HEK293 (cell line): ENCODE measurements at regions not wholly inside any gene's neighbourhood (a gene's known extent, or its start where the extent isn't known, plus 50 kb on each side); places are given as distances from the start of the nearest gene placed in this dataset.

Source experiments
- CTCF ChIA-PET: fragments of 350-600 bp; formaldehyde crosslinking; extraction: SDS; loops from one replicate; lab custom pipeline; 2021; ENCODE audit warnings: antibody characterized with exemption; lab: Yijun Ruan, JAX
- POLR2A ChIA-PET: fragments of 300-600 bp; formaldehyde crosslinking; extraction: SDS; loops from one replicate; lab custom pipeline; 2020; ENCODE audit warnings: antibody characterized with exemption, inconsistent platforms; lab: Yijun Ruan, JAX
- H3K27ac ChIP-seq: fragments of 200-500 bp; sonication (Bioruptor generic); 2 replicates; pipeline ENCODE4 v1.5.1; 2014; ENCODE audit warnings: low read depth, low read length, control low read depth, inconsistent platforms; ENCODE audit errors: extremely low read depth
- H3K36me3 ChIP-seq, 2 experiments: fragments of 200-500 bp in 1 of 2; sonication (Bioruptor generic) in 1 of 2; 1 replicate in 1 of 2; 2 replicates in 1 of 2; pipeline ENCODE4 v1.5.1; 2014 to 2017; ENCODE audit warnings: inconsistent platforms in 2 of 2, low read length in 2 of 2; ENCODE audit not compliant: control insufficient read depth in 2 of 2, insufficient read depth in 1 of 2
- H3K4me1 ChIP-seq: fragments of 200-500 bp; sonication (Bioruptor generic); 2 replicates; pipeline ENCODE4 v1.5.1; 2014; ENCODE audit warnings: mild to moderate bottlenecking, low read length, inconsistent platforms; ENCODE audit not compliant: control insufficient read depth, insufficient read depth
- H3K4me3 ChIP-seq: 2 replicates; pipeline ENCODE4 v1.5.1; 2011; ENCODE audit warnings: low read depth, mild to moderate bottlenecking, control low read depth, low read length, moderate library complexity
- H3K9me3 ChIP-seq: fragments of 200-500 bp; sonication (Bioruptor generic); 2 replicates; pipeline ENCODE4 v1.5.1; 2014; ENCODE audit warnings: low read depth, low read length, inconsistent platforms; ENCODE audit not compliant: control insufficient read depth, insufficient read depth
- GLI2 ChIP-seq: fragments of 450-650 bp; formaldehyde crosslinking; IDR thresholded peaks from 2 replicates; pipeline ENCODE4; 2017; ENCODE audit warnings: missing biosample characterization, missing genetic modification characterization, low read depth, borderline replicate concordance
- GLIS1 ChIP-seq: fragments of 450-650 bp; formaldehyde crosslinking; IDR thresholded peaks from 2 replicates; pipeline ENCODE4 v1.5.1; 2016; ENCODE audit warnings: missing biosample characterization, missing genetic modification characterization
- KLF8 ChIP-seq: fragments of 450-650 bp; formaldehyde crosslinking; IDR thresholded peaks from 2 replicates; pipeline ENCODE4 v1.5.1; 2016; ENCODE audit warnings: missing biosample characterization, missing genetic modification characterization
- OSR2 ChIP-seq: fragments of 450-650 bp; formaldehyde crosslinking; IDR thresholded peaks from 2 replicates; pipeline ENCODE4 v1.5.1; 2016; ENCODE audit warnings: missing biosample characterization, missing genetic modification characterization
- SP2 ChIP-seq: fragments of 450-650 bp; formaldehyde crosslinking; IDR thresholded peaks from 2 replicates; pipeline ENCODE4 v1.5.1; 2016; ENCODE audit warnings: missing biosample characterization, missing genetic modification characterization
- SP3 ChIP-seq: fragments of 450-650 bp; formaldehyde crosslinking; IDR thresholded peaks from 2 replicates; pipeline ENCODE4 v1.5.1; 2016; ENCODE audit warnings: missing biosample characterization, missing genetic modification characterization
- ZNF148 ChIP-seq: fragments of 450-650 bp; formaldehyde crosslinking; IDR thresholded peaks from 2 replicates; pipeline ENCODE4 v1.5.0; 2017; ENCODE audit warnings: missing biosample characterization, missing genetic modification characterization, borderline replicate concordance
- ZNF157 ChIP-seq: fragments of 450-650 bp; formaldehyde crosslinking; IDR thresholded peaks from 2 replicates; pipeline ENCODE4 v1.5.1; 2016; ENCODE audit warnings: missing biosample characterization, missing genetic modification characterization
- ZNF18 ChIP-seq: fragments of 450-650 bp; formaldehyde crosslinking; IDR thresholded peaks from 2 replicates; pipeline ENCODE4 v1.5.1; 2016; ENCODE audit warnings: missing biosample characterization, missing genetic modification characterization
- ZNF2 ChIP-seq: fragments of 450-650 bp; formaldehyde crosslinking; IDR thresholded peaks from 2 replicates; pipeline ENCODE4 v1.5.1; 2016; ENCODE audit warnings: missing biosample characterization, missing genetic modification characterization
- ZNF202 ChIP-seq: fragments of 450-650 bp; formaldehyde crosslinking; IDR thresholded peaks from 2 replicates; pipeline ENCODE4 v1.5.1; 2016; ENCODE audit warnings: missing biosample characterization, missing genetic modification characterization, borderline replicate concordance
- ZNF23 ChIP-seq: fragments of 450-650 bp; formaldehyde crosslinking; IDR thresholded peaks from 2 replicates; pipeline ENCODE4 v1.5.1; 2016; ENCODE audit warnings: missing biosample characterization, missing genetic modification characterization, borderline replicate concordance
- ZNF274 ChIP-seq, 2 experiments: fragments of 200-500 bp in 1 of 2; fragments of 450-650 bp in 1 of 2; sonication (Bioruptor generic) in 1 of 2; formaldehyde crosslinking in 1 of 2; IDR thresholded peaks; 2 replicates each; pipeline versions ENCODE4 v1.5.1 to v1.6.1; 2014 to 2016; ENCODE audit warnings: borderline replicate concordance in 1 of 2, inconsistent platforms in 1 of 2, low read length in 1 of 2, missing biosample characterization in 1 of 2, missing genetic modification characterization in 1 of 2
- ZNF366 ChIP-seq: fragments of 450-650 bp; formaldehyde crosslinking; conservative IDR thresholded peaks from 2 replicates; pipeline ENCODE4 v1.5.1; 2016; ENCODE audit warnings: missing biosample characterization, missing genetic modification characterization
- ZNF391 ChIP-seq: fragments of 450-650 bp; formaldehyde crosslinking; IDR thresholded peaks from 2 replicates; pipeline ENCODE4 v1.5.1; 2016; ENCODE audit warnings: low read depth, missing biosample characterization, missing genetic modification characterization, borderline replicate concordance
- ZNF596 ChIP-seq: fragments of 450-650 bp; IDR thresholded peaks from 2 replicates; pipeline ENCODE4 v1.5.0; 2018; ENCODE audit warnings: missing biosample characterization, mild to moderate bottlenecking, missing genetic modification characterization, moderate library complexity
- ZNF600 ChIP-seq: fragments of 450-650 bp; formaldehyde crosslinking; IDR thresholded peaks from 2 replicates; pipeline ENCODE4 v1.5.1; 2016; ENCODE audit warnings: missing biosample characterization, missing genetic modification characterization
- ZNF692 ChIP-seq: fragments of 450-650 bp; formaldehyde crosslinking; IDR thresholded peaks from 2 replicates; pipeline ENCODE4 v1.5.1; 2016; ENCODE audit warnings: missing biosample characterization, missing genetic modification characterization
- ZNF747 ChIP-seq: fragments of 450-650 bp; formaldehyde crosslinking; IDR thresholded peaks from 2 replicates; pipeline ENCODE4 v1.5.1; 2016; ENCODE audit warnings: missing biosample characterization, missing genetic modification characterization
- ZNF777 ChIP-seq: fragments of 450-650 bp; formaldehyde crosslinking; IDR thresholded peaks from 2 replicates; pipeline ENCODE4 v1.5.1; 2017; ENCODE audit warnings: missing biosample characterization, missing genetic modification characterization, borderline replicate concordance
- ZNF843 ChIP-seq: fragments of 450-650 bp; formaldehyde crosslinking; IDR thresholded peaks from 2 replicates; pipeline ENCODE4 v1.5.1; 2016; ENCODE audit warnings: missing biosample characterization, missing genetic modification characterization
- ZSCAN30 ChIP-seq: fragments of 450-650 bp; IDR thresholded peaks from 2 replicates; pipeline ENCODE4 v1.5.1; 2018; ENCODE audit warnings: missing biosample characterization, mild to moderate bottlenecking, missing genetic modification characterization, moderate library complexity
- TF ChIP-seq, protein P1 (sequence below): sonication (generic); formaldehyde crosslinking; IDR thresholded peaks from 2 replicates; pipeline ENCODE4 v1.8.1; 2022; ENCODE audit warnings: mild to moderate bottlenecking, moderate library complexity, missing genetic modification reagents
- TF ChIP-seq, protein P2 (sequence below): fragments of 450-650 bp; formaldehyde crosslinking; IDR thresholded peaks from 2 replicates; pipeline ENCODE4 v1.5.1; 2016; ENCODE audit warnings: missing biosample characterization, missing genetic modification characterization
- TF ChIP-seq, protein P3 (sequence below): fragments of 450-650 bp; formaldehyde crosslinking; IDR thresholded peaks from 2 replicates; pipeline ENCODE4 v1.5.1; 2017; ENCODE audit warnings: missing biosample characterization, missing genetic modification characterization
- TF ChIP-seq, protein P4 (sequence below): fragments of 450-650 bp; formaldehyde crosslinking; IDR thresholded peaks from 2 replicates; pipeline ENCODE4 v1.5.1; 2016; ENCODE audit warnings: missing biosample characterization, missing genetic modification characterization

DNA sequence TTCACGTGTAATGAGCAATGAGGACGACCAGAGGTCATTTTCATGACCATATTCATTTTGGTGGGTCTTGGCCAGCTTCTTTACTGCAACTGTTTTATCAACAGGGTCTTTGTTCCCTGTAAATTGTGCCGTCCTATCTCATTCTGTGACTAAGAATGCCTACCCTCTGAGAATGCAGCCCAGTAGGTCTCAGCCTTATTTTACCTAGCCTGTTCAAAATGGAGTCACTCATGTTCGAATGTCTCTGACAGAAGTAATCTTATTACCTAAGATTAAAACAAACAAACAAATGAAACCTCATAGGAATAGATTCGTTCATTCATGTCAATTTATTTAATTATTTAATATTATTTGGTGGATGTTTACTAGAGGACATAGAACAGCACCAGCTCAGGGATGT lies 714.8 kb downstream of the ADCYAP1 start:
- TF ChIP-seq ZNF777 (tag by site-specific recombination) (no peak), ZNF843 (tag by site-specific recombination) (no peak), ZNF148 (tag by site-specific recombination) (no peak), ZNF600 (no peak), GLI2 (no peak), SP3 (no peak), SP2 (no peak), ZNF366 (tag by site-specific recombination) (no peak), ZNF274 (IDR thresholded peaks at IDR 0.05; ENCODE audit: low read length) (no peak), ZNF274 (tag by site-specific recombination; IDR thresholded peaks at IDR 0.05; ENCODE audit: borderline replicate concordance) (no peak), ZNF747 (tag by site-specific recombination) (no peak), ZNF202 (no peak), ZNF692 (tag by site-specific recombination) (no peak), KLF8 (no peak), GLIS1 (tag by site-specific recombination) (no peak)
- TF ChIP-seq, protein P1, sequence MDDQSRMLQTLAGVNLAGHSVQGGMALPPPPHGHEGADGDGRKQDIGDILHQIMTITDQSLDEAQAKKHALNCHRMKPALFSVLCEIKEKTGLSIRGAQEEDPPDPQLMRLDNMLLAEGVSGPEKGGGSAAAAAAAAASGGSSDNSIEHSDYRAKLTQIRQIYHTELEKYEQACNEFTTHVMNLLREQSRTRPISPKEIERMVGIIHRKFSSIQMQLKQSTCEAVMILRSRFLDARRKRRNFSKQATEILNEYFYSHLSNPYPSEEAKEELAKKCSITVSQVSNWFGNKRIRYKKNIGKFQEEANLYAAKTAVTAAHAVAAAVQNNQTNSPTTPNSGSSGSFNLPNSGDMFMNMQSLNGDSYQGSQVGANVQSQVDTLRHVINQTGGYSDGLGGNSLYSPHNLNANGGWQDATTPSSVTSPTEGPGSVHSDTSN (CRISPR knock-in tag): no peak
- TF ChIP-seq, protein P2, sequence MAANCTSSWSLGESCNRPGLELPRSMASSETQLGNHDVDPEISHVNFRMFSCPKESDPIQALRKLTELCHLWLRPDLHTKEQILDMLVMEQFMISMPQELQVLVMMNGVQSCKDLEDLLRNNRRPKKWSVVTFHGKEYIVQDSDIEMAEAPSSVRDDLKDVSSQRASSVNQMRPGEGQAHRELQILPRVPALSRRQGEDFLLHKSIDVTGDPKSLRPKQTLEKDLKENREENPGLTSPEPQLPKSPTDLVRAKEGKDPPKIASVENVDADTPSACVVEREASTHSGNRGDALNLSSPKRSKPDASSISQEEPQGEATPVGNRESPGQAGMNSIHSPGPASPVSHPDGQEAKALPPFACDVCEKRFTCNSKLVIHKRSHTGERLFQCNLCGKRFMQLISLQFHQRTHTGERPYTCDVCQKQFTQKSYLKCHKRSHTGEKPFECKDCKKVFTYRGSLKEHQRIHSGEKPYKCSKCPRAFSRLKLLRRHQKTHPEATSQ (tag by site-specific recombination): no peak
- TF ChIP-seq, protein P3, sequence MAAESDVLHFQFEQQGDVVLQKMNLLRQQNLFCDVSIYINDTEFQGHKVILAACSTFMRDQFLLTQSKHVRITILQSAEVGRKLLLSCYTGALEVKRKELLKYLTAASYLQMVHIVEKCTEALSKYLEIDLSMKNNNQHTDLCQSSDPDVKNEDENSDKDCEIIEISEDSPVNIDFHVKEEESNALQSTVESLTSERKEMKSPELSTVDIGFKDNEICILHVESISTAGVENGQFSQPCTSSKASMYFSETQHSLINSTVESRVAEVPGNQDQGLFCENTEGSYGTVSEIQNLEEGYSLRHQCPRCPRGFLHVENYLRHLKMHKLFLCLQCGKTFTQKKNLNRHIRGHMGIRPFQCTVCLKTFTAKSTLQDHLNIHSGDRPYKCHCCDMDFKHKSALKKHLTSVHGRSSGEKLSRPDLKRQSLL: no peak
- CTCF ChIA-PET: no interaction called here
- no peaks in the 10 kb centered on the region for H3K9me3 ChIP-seq
- H3K4me3 ChIP-seq: no peak overlapping the region
- H3K4me1 ChIP-seq: no peaks in the 10 kb centered on the region
- POLR2A ChIA-PET: no interaction called here
- no peak overlapping the region for H3K27ac ChIP-seq
- no peaks in the 10 kb centered on the region for H3K36me3 ChIP-seq

GRCh38 chr18:1624612-1625011 lies 719.9 kb downstream of the ADCYAP1 start:
- no peaks in the 10 kb centered on the region for H3K9me3 ChIP-seq
- TF ChIP-seq ZNF2: no peak
- no peak for TF ChIP-seq OSR2 (tag by site-specific recombination)
- no peak for TF ChIP-seq ZNF18 (tag by site-specific recombination)
- TF ChIP-seq ZNF157 (tag by site-specific recombination): no peak
- no peak for TF ChIP-seq ZNF391 (tag by site-specific recombination)
- TF ChIP-seq, protein P4, sequence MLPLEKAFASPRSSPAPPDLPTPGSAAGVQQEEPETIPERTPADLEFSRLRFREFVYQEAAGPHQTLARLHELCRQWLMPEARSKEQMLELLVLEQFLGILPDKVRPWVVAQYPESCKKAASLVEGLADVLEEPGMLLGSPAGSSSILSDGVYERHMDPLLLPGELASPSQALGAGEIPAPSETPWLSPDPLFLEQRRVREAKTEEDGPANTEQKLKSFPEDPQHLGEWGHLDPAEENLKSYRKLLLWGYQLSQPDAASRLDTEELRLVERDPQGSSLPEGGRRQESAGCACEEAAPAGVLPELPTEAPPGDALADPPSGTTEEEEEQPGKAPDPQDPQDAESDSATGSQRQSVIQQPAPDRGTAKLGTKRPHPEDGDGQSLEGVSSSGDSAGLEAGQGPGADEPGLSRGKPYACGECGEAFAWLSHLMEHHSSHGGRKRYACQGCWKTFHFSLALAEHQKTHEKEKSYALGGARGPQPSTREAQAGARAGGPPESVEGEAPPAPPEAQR (tag by site-specific recombination): no peak
- TF ChIP-seq ZNF596: no peak
- no peak for TF ChIP-seq ZSCAN30 (tag by site-specific recombination)
- TF ChIP-seq ZNF23 (tag by site-specific recombination): no peak
- TF ChIP-seq, all 188 proteins: peak for 0
- CTCF ChIA-PET: no interaction called here
- H3K4me3 ChIP-seq: no peak overlapping the region
- POLR2A ChIA-PET: no interaction called here
- H3K27ac ChIP-seq: no peak overlapping the region
- no peaks in the 10 kb centered on the region for H3K36me3 ChIP-seq
- no peaks in the 10 kb centered on the region for H3K4me1 ChIP-seq
